ENCODE measurements at regions not wholly inside any gene's neighbourhood (a gene's known extent, or its start where the extent isn't known, plus 50 kb on each side); places are given as distances from the start of the nearest gene placed in this dataset.

DNA sequence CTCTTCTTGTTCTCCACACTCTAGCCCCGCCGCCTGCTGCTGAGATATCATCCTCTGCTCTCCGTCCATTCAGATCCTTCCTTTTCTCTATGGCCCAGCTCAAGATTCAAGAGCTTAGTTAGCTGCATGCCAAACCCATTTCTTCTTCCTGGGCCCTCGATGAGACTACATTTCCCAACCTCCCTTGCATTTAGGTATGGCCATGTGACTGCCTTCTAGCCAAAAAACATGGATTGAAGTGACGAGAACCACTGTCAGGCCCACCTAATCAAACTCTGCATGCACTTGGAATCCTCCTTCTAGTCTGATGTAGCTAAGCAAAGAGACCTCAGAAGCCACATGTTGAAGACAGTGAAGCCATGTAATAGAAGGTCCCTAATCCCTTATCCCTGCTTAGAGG is 308.2 kb downstream of the VPS13C start:
- H3K9me3 Mint-ChIP-seq: no peaks in the 10 kb centered on the region

DNA sequence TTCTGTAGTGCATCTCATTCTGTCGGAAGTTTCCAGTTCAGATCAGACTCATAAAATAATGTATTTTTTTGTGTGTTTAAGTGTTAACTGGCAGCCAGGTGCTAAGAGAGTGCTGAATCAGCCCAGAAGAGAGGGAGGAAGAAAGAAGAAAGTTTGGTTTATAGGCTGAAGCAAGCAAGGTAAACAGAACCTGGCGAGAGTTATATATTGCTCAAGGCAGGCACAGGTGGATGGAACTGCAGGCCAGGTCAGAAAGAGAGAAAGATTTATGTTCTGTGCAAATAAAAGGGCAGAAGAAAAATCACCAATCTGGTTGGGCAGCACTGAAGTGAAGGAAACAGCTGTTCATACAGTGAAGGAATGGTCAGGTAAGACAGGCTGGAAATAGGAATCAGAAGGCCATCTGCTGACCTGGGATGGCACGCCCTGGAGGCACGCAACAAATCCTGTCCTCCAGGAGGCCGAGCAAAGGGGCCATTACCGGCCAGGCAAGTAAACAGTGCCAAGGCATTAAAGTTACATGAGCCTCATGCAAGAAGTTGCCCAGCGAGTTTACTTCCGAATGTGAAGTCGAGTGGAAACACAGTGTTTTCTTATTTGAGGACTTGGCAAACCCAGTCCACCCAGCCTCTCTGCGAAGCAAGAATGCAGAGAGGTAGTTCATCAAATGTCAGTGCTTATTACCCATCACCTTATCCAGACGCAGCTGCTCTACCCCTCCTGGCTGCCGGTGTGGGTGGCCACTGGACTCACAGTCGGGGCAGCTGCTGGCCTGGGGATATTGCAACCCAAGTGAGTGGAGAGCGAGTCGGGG is 309.8 kb downstream of the VPS13C start:
- Mint-ChIP-seq H3K27ac (no peak overlapping the region), H3K4me1 (no peaks in the 10 kb centered on the region), H3K27me3 (peaks cover 2% of the 10 kb centered on the region), H3K36me3 (no peaks in the 10 kb centered on the region), H3K4me3 (no peak overlapping the region), H3K9me3 (no peaks in the 10 kb centered on the region)

More for the DNA sequence above, 308.2 kb downstream of the VPS13C start:
- H3K27ac Mint-ChIP-seq: no peak overlapping the region
- no peak overlapping the region for H3K4me3 Mint-ChIP-seq
- no peaks in the 10 kb centered on the region for H3K4me1 Mint-ChIP-seq
- H3K27me3 Mint-ChIP-seq: peaks cover 2% of the 10 kb centered on the region
- H3K36me3 Mint-ChIP-seq: no peaks in the 10 kb centered on the region

GRCh38 chr15:61749169-61749568 is 311.1 kb downstream of the VPS13C start:
- Mint-ChIP-seq H3K4me1 (no peaks in the 10 kb centered on the region), H3K4me3 (no peak overlapping the region), H3K27ac (no peak overlapping the region)

GRCh38 chr15:61748529-61748928 is 311.7 kb downstream of the VPS13C start:
- H3K27ac Mint-ChIP-seq: no peak overlapping the region
- no peaks in the 10 kb centered on the region for H3K4me1 Mint-ChIP-seq
- H3K9me3 Mint-ChIP-seq: no peaks in the 10 kb centered on the region
- no peaks in the 10 kb centered on the region for H3K36me3 Mint-ChIP-seq
- H3K4me3 Mint-ChIP-seq: no peak overlapping the region
- peaks cover 10% of the 10 kb centered on the region for H3K27me3 Mint-ChIP-seq

More at GRCh38 chr15:61749169-61749568, 311.1 kb downstream of the VPS13C start:
- Mint-ChIP-seq H3K36me3 (no peaks in the 10 kb centered on the region), H3K27me3 (peaks cover 10% of the 10 kb centered on the region), H3K9me3 (no peaks in the 10 kb centered on the region)

DNA sequence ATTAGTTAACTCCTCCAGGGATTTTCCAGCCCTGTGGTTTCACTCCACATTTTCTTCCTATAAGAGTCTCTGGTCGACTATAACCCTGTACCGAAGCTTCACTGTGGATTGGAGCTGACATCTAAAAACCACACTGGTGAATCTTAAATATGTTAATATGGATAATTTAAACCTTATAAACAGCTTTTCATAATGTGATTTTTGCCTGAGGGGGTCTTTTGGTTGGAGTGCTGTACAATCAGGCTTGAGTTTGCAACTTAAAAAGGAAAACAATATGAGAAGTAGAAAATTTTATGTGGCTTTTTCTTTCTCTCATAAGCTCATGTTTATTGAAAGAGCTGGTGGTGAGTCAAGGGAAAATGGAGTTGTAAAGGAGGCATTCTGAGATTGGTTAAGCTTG is 313.7 kb downstream of the VPS13C start:
- H3K9me3 Mint-ChIP-seq: no peaks in the 10 kb centered on the region
- H3K27ac Mint-ChIP-seq: no peak overlapping the region

GRCh38 chr15:61743345-61743909 is 316.8 kb downstream of the VPS13C start:
- H3K27ac Mint-ChIP-seq: no peak overlapping the region
- no peak overlapping the region for H3K4me3 Mint-ChIP-seq
- H3K27me3 Mint-ChIP-seq: peaks cover 7% of the 10 kb centered on the region
- H3K4me1 Mint-ChIP-seq: no peaks in the 10 kb centered on the region
- no peaks in the 10 kb centered on the region for H3K36me3 Mint-ChIP-seq
- no peaks in the 10 kb centered on the region for H3K9me3 Mint-ChIP-seq

More for the DNA sequence above, 313.7 kb downstream of the VPS13C start:
- Mint-ChIP-seq H3K4me3 (no peak overlapping the region), H3K36me3 (no peaks in the 10 kb centered on the region), H3K27me3 (peaks cover 10% of the 10 kb centered on the region), H3K4me1 (no peaks in the 10 kb centered on the region)

DNA sequence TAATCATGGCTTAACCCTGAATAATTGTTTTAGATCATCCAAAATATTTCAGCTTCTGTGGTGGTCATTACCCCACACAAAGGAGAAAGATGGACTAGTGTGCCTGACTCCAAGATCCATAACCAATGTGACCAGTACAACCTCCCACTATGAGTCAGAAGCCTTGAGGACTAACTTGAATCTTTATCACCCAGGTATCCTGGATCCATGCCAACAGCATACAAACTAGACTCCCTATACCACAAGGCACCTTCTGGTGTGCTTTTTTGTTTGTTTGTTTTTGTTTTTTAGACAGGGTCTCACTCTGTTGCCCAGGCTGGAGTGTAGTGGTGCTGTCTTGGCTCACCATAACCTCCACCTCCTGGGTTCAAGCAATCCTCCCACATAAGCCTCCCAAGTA is 317.7 kb downstream of the VPS13C start:
- H3K36me3 Mint-ChIP-seq: no peaks in the 10 kb centered on the region
- H3K4me1 Mint-ChIP-seq: no peaks in the 10 kb centered on the region
- H3K27ac Mint-ChIP-seq: no peak overlapping the region
- no peaks in the 10 kb centered on the region for H3K9me3 Mint-ChIP-seq
- H3K4me3 Mint-ChIP-seq: no peak overlapping the region
- H3K27me3 Mint-ChIP-seq: peaks cover 7% of the 10 kb centered on the region

GRCh38 chr15:61736790-61737189 is 323.5 kb downstream of the VPS13C start:
- H3K9me3 Mint-ChIP-seq: no peaks in the 10 kb centered on the region
- peaks cover under 1% of the 10 kb centered on the region for H3K27me3 Mint-ChIP-seq
- no peaks in the 10 kb centered on the region for H3K36me3 Mint-ChIP-seq
- no peak overlapping the region for H3K27ac Mint-ChIP-seq
- no peak overlapping the region for H3K4me3 Mint-ChIP-seq
- H3K4me1 Mint-ChIP-seq: no peaks in the 10 kb centered on the region

DNA sequence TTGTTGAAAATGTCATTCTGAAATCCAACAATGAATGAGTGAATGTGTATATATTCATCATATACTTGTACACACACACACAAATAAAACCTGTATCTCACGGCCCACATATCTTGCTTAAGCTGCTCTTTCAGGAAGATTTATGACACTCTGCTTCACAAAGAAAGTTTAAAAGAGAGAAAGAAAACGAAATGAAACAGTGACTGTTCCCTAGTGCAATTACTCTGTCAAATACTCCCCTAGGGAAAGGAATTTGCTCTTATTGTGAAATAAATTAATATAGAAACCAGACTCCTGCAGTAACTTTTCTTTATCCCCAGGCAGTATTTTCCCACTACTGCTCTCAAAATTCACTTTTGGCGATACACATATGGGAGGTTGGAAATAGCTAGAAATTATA is 329.1 kb downstream of the VPS13C start:
- no peaks in the 10 kb centered on the region for H3K36me3 Mint-ChIP-seq
- no peak overlapping the region for H3K27ac Mint-ChIP-seq
- H3K4me1 Mint-ChIP-seq: no peaks in the 10 kb centered on the region
- no peaks in the 10 kb centered on the region for H3K9me3 Mint-ChIP-seq
- H3K27me3 Mint-ChIP-seq: peaks cover 11% of the 10 kb centered on the region
- H3K4me3 Mint-ChIP-seq: no peak overlapping the region

- Mint-ChIP-seq H3K27me3 (peaks cover 14% of the 10 kb centered on the region), H3K36me3 (no peaks in the 10 kb centered on the region), H3K27ac (no peak overlapping the region), H3K4me3 (no peak overlapping the region), H3K9me3 (no peaks in the 10 kb centered on the region), H3K4me1 (no peaks in the 10 kb centered on the region)
Observed at GRCh38 chr15:61729646-61730045, 330.6 kb downstream of the VPS13C start.

DNA sequence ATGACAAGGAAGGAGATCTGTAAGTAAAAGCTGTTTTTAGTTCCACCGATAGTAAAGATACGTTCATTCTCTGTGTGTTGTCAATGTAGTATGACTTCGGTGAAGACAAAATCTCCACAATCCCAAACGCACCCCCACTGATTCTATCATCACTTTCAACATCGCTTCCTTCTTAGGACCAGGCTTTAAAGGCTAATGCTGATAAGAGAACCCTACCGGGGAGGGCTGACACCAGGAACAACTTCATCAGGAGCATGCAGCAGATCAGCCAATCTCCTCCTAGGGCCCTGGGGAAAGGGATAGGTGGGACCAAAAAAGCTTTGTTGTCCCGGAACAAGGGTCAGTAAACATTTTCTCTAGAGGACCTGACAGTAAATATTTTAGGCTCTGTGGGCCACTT is 334.1 kb downstream of the VPS13C start:
- Mint-ChIP-seq H3K27ac (no peak overlapping the region), H3K27me3 (peaks cover 21% of the 10 kb centered on the region), H3K4me1 (no peaks in the 10 kb centered on the region), H3K4me3 (no peak overlapping the region), H3K36me3 (no peaks in the 10 kb centered on the region), H3K9me3 (no peaks in the 10 kb centered on the region)

DNA sequence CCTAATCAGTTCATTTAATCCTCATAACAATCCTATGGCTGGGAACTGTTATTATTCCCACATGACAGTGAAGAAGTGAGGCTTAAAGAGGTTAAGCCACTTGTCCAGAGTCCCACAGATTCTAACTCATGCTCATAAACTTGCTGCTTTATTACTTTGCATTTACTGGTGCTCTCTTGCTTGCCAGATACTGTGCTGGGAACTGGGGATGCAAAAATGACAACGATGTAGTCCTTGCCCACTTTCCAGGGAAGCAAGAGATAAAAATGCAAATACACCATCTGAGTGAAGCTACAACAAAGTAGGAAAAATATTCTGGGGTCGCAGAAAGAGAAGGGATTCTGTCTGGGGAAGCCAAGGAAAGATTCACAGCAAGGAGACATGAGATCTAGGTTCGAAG is 335.0 kb downstream of the VPS13C start:
- Mint-ChIP-seq H3K36me3 (no peaks in the 10 kb centered on the region), H3K27ac (no peak overlapping the region), H3K9me3 (no peaks in the 10 kb centered on the region), H3K4me1 (no peaks in the 10 kb centered on the region), H3K27me3 (peaks cover 19% of the 10 kb centered on the region), H3K4me3 (no peak overlapping the region)

GRCh38 chr15:61724251-61724939 is 335.9 kb downstream of the VPS13C start:
- no peaks in the 10 kb centered on the region for H3K36me3 Mint-ChIP-seq
- H3K4me1 Mint-ChIP-seq: no peaks in the 10 kb centered on the region
- no peak overlapping the region for H3K4me3 Mint-ChIP-seq
- no peak overlapping the region for H3K27ac Mint-ChIP-seq
- peaks cover 20% of the 10 kb centered on the region for H3K27me3 Mint-ChIP-seq
- no peaks in the 10 kb centered on the region for H3K9me3 Mint-ChIP-seq

- peak overlapping the region; percentile 42 for H3K27ac Mint-ChIP-seq
- no peaks in the 10 kb centered on the region for H3K36me3 Mint-ChIP-seq
- H3K4me3 Mint-ChIP-seq: no peak overlapping the region
- H3K4me1 Mint-ChIP-seq: no peaks in the 10 kb centered on the region
- H3K9me3 Mint-ChIP-seq: no peaks in the 10 kb centered on the region
- peaks cover 16% of the 10 kb centered on the region for H3K27me3 Mint-ChIP-seq
Observed at GRCh38 chr15:61721418-61721817, 338.8 kb downstream of the VPS13C start.

- H3K4me3 Mint-ChIP-seq: no peak overlapping the region
- no peaks in the 10 kb centered on the region for H3K36me3 Mint-ChIP-seq
- H3K9me3 Mint-ChIP-seq: no peaks in the 10 kb centered on the region
- H3K4me1 Mint-ChIP-seq: no peaks in the 10 kb centered on the region
- no peak overlapping the region for H3K27ac Mint-ChIP-seq
- H3K27me3 Mint-ChIP-seq: peaks cover 14% of the 10 kb centered on the region
Observed at GRCh38 chr15:61720197-61720704, 340.0 kb downstream of the VPS13C start.

- H3K4me1 Mint-ChIP-seq: no peaks in the 10 kb centered on the region
- H3K9me3 Mint-ChIP-seq: peaks cover 5% of the 10 kb centered on the region
- peaks cover 7% of the 10 kb centered on the region for H3K27me3 Mint-ChIP-seq
- no peak overlapping the region for H3K27ac Mint-ChIP-seq
- H3K4me3 Mint-ChIP-seq: no peak overlapping the region
- no peaks in the 10 kb centered on the region for H3K36me3 Mint-ChIP-seq
Observed at GRCh38 chr15:61715082-61715481, 345.2 kb downstream of the VPS13C start.
